Psoas muscle (tissue), 7 donors: ENCODE measurements at regions not wholly inside any gene's neighbourhood (a gene's known extent, or its start where the extent isn't known, plus 50 kb on each side); places are given as distances from the start of the nearest gene placed in this dataset.

ENCODE experiments used
- ATAC-seq, 4 donors: fragments of 200-7000 bp; cut with Tn5 transposase; one replicate each; pipeline ENCODE4 v1.9.1; 2020; ENCODE audit warnings: moderate library complexity in 3 of 4, mild to moderate bottlenecking in 2 of 4
- DNase-seq, 2 donors: peaks; one replicate each; pipeline ENCODE4 v3.0.0-alpha.2; 2020
- H3K27ac ChIP-seq: fragments of 200-600 bp; one replicate; pipeline ENCODE4 v1.8.0; 2022
- H3K27me3 ChIP-seq, 3 donors: fragments of 200-600 bp in 1 of 3; one replicate each; pipeline versions ENCODE4 v1.6.1 to v1.8.0; 2013 to 2022; ENCODE audit warnings: low read length in 2 of 3, mild to moderate bottlenecking in 2 of 3, moderate library complexity in 1 of 3; ENCODE audit not compliant: insufficient read depth in 3 of 3
- H3K36me3 ChIP-seq, 2 donors: fragments of 200-600 bp in 1 of 2; one replicate each; pipeline versions ENCODE4 v1.6.1 to v1.8.0; 2013 to 2022; ENCODE audit warnings: low read depth in 1 of 2, mild to moderate bottlenecking in 1 of 2, moderate library complexity in 1 of 2; ENCODE audit not compliant: insufficient read depth in 1 of 2
- H3K4me1 ChIP-seq: fragments of 200-600 bp; one replicate; pipeline ENCODE4 v1.8.0; 2022
- H3K4me3 ChIP-seq: fragments of 200-600 bp; one replicate; pipeline ENCODE4 v1.8.0; 2022; ENCODE audit warnings: mild to moderate bottlenecking
- H3K9me3 ChIP-seq: fragments of 200-600 bp; one replicate; pipeline ENCODE4 v1.8.0; 2022
- WGBS, 3 donors: extraction: QIAGEN DNeasy Blood & Tissue Kit; methylation state at CpG; one replicate each; pipeline versions ENCODE4 v1.1.6 to v1.1.7; 2013; 5-methylcytosine and 5-hydroxymethylcytosine counted together
- intact Hi-C, 2 donors: fragments of 100-400 bp; cut with DNase I; formaldehyde crosslinking; loops; one replicate each; pipeline versions ENCODE4 v1.11.0 to v1.14.2; 2022
- TF ChIP-seq, protein P1 (sequence below): fragments of 200-600 bp; IDR thresholded peaks from one replicate; pipeline ENCODE4 v1.8.0; 2022; ENCODE audit warnings: antibody characterized with exemption
- donor health status: healthy with polysubstance abuse.
- donor health status: DM: no; HTN: no; CAD: no; lungs with moderate emphysema.
- donor health status: Bipolar disorder and iron deficiency.
- donor health status: healthy.
- donor health status: DM: yes; HTN: yes; CAD: no.
- donor health status: DM: no; HTN: no; CAD: no.
- donor health status: DM: yes; HTN: yes; CAD: no.

DNA sequence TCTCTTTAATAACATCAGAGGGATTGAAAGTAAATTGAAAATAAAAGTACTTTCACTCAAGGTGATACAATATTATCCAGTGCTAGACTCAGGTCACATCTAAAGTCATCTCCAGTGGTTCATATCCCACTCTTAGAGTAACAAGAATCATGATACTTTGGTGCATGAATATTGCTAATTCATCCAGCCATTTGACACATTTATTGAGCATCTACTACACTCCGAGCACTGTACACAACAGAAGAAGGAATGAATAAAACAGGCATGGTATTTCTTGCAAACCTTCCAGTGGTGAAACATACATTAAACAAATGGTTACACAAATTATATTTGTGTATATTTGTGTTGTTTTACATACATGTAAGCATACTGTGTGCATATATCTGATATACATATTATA lies 116.0 kb upstream of the TMCC3 start:
- no peaks in the 10 kb centered on the region for H3K27me3 ChIP-seq
- DNase-seq = no peak
- no peak overlapping the region for H3K27ac ChIP-seq
- H3K9me3 ChIP-seq = no peaks in the 10 kb centered on the region
- TF ChIP-seq, protein P1, sequence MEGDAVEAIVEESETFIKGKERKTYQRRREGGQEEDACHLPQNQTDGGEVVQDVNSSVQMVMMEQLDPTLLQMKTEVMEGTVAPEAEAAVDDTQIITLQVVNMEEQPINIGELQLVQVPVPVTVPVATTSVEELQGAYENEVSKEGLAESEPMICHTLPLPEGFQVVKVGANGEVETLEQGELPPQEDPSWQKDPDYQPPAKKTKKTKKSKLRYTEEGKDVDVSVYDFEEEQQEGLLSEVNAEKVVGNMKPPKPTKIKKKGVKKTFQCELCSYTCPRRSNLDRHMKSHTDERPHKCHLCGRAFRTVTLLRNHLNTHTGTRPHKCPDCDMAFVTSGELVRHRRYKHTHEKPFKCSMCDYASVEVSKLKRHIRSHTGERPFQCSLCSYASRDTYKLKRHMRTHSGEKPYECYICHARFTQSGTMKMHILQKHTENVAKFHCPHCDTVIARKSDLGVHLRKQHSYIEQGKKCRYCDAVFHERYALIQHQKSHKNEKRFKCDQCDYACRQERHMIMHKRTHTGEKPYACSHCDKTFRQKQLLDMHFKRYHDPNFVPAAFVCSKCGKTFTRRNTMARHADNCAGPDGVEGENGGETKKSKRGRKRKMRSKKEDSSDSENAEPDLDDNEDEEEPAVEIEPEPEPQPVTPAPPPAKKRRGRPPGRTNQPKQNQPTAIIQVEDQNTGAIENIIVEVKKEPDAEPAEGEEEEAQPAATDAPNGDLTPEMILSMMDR = no peak
- H3K4me3 ChIP-seq = no peak overlapping the region
- WGBS, 3 donors = 98 to 100% (median 98%) methylated on average over 1 of the region's 1 CpG
- H3K36me3 ChIP-seq = no peaks in the 10 kb centered on the region
- H3K4me1 ChIP-seq = no peaks in the 10 kb centered on the region
- intact Hi-C loops = loop anchor here in 1 of 2 donors (10.0 kb wide), 1 partner anchor 632 kb away; no protein-coding TSS in a partner anchor
- ATAC-seq = no peak

DNA sequence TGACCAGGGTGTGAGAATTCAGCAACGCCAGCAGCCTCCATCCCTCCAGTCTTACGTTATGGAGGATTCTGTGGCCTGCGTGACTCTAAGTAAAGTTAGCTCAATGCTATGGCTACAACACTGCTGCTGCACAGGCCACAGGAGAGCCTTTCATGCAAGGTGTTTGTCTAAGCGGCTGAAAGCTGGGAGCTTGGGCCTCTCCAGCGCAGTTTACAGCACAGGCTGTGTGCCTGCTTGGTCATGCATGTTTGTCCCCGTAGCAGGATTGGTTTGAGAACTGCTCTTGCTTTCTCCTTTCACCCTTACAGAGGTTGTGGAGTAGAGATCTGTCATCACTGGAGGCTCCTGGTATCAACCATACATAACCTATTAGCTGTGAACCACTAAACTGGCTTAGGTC lies 113.1 kb upstream of the TMCC3 start:
- no peaks in the 10 kb centered on the region for H3K36me3 ChIP-seq
- DNase-seq (no peak), ATAC-seq (no peak)
- H3K4me1 ChIP-seq = no peaks in the 10 kb centered on the region
- no peak overlapping the region for H3K27ac ChIP-seq
- no peaks in the 10 kb centered on the region for H3K9me3 ChIP-seq
- WGBS, 3 donors = 92 to 96% (median 92%) methylated on average over 6 of the region's 6 CpGs
- no peak overlapping the region for H3K4me3 ChIP-seq
- H3K27me3 ChIP-seq = no peaks in the 10 kb centered on the region
- TF ChIP-seq, protein P1 = no peak
- intact Hi-C loops = loop anchor here (5.0 to 10.0 kb wide), 3 partner anchors 161 to 629 kb away; no protein-coding TSS in a partner anchor

DNA sequence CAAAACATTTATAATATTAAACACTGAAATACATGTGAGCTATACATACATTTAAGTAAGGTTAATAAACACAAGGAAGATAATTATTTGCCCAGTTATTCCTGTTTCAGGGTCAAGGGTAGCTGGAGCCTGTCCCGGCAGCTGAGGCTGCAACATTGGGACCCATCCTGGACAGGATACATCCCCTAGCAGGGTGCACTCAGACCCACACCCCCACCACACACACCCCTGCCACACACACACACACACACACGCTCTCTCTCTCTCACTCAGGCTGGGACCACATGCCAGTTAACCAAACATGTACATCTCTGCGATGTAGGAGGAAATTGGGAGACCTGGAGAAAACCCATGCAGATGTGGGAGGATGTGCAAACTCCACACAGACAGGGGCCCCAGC lies 112.6 kb upstream of the TMCC3 start:
- H3K27me3 ChIP-seq = no peaks in the 10 kb centered on the region
- H3K27ac ChIP-seq = no peak overlapping the region
- TF ChIP-seq, protein P1 = no peak
- no peaks in the 10 kb centered on the region for H3K9me3 ChIP-seq
- intact Hi-C loops = loop anchor here (5.0 to 10.0 kb wide), 3 partner anchors 161 to 628 kb away; no protein-coding TSS in a partner anchor
- DNase-seq = no peak
- H3K4me1 ChIP-seq = no peaks in the 10 kb centered on the region
- no peaks in the 10 kb centered on the region for H3K36me3 ChIP-seq
- no peak for ATAC-seq
- no peak overlapping the region for H3K4me3 ChIP-seq
- 67 to 92% (median 74%) methylated on average over 3 of the region's 3 CpGs for whole genome bisulfite sequencing, 3 donors

DNA sequence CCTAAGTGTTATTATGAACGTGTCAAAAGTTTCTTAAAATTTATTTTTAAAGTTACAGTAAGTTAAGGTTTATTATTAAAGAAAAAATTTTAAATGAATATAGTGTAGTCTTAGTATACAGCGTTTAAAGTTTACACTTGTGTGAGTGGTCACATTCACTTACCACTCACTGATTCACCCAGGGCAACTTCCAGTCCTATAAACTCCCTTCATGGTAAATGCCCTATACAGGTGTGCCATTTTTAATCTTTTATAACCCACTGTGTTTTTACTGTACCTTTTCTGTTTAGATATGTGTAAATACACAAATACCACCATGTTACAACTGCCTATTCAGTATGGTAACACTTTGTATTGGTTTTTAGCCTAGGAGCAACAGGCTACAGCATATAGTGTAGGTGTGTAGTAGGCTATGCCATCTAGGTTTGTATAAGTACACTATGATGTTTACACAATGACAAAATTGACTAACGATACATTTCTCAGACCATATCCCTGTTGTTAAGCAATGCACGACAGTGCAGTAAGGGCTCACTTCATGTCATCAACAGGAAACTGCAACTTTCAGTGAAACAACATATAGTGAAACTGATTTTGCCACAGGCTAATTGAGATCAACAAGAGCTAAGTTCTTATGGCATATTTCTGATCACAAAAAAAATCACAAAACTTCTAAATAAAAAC lies 112.0 kb upstream of the TMCC3 start:
- H3K36me3 ChIP-seq = no peaks in the 10 kb centered on the region
- intact Hi-C loops = loop anchor here (5.0 to 10.0 kb wide), 3 partner anchors 160 to 628 kb away; no protein-coding TSS in a partner anchor
- H3K9me3 ChIP-seq = no peaks in the 10 kb centered on the region
- 75 to 84% (median 81%) methylated on average over 4 of the region's 4 CpGs for WGBS, 3 donors
- no peak overlapping the region for H3K27ac ChIP-seq
- H3K4me1 ChIP-seq = no peaks in the 10 kb centered on the region
- DNase-seq = no peak
- H3K4me3 ChIP-seq = no peak overlapping the region
- TF ChIP-seq, protein P1 = no peak
- ATAC-seq = no peak
- H3K27me3 ChIP-seq = no peaks in the 10 kb centered on the region
